IMR-90 (cell line): ENCODE measurements at regions not wholly inside any gene's neighbourhood (a gene's known extent, or its start where the extent isn't known, plus 50 kb on each side); places are given as distances from the start of the nearest gene placed in this dataset.

Source experiments
- ATAC-seq: fragments of 200-7000 bp; cut with Tn5 transposase; 2 replicates; pipeline ENCODE4 v1.9.1; 2020; ENCODE audit warnings: low read depth, mild to moderate bottlenecking, moderate library complexity
- BruUV-seq: library from RNA; stranded (reverse); fragments of 400-500 nt; replicated peaks from 2 replicates; lab custom pipeline; 2021; lab: Mats Ljungman, UMichigan
- CTCF ChIA-PET: fragments of 300-600 bp; formaldehyde crosslinking; extraction: SDS; loops from one replicate; lab custom pipeline; 2021; ENCODE audit warnings: antibody characterized with exemption; lab: Yijun Ruan, JAX
- POLR2A ChIA-PET: fragments of 300-600 bp; sonication (Branson Sonifier 250); formaldehyde crosslinking; loops from one replicate; lab custom pipeline; 2022; ENCODE audit warnings: antibody characterized with exemption; ENCODE audit not compliant: unreplicated experiment; lab: Charles Lee
- DNase-seq: peaks from one replicate; pipeline ENCODE4 v3.0.0; 2013
- H2AFZ ChIP-seq: replicated peaks from 2 replicates; pipeline ENCODE3; 2013; ENCODE audit warnings: low read length, mild to moderate bottlenecking; ENCODE audit not compliant: poor library complexity
- H2AK5ac ChIP-seq: 2 replicates; pipeline ENCODE4 v1.6.1; 2013; ENCODE audit warnings: low read depth, low read length, inconsistent platforms
- H2AK9ac ChIP-seq: replicated peaks from 2 replicates; pipeline ENCODE3; 2013; ENCODE audit warnings: mild to moderate bottlenecking, low read depth, low read length, moderate library complexity; ENCODE audit not compliant: poor library complexity
- H2BK120ac ChIP-seq: 2 replicates; pipeline ENCODE4 v1.6.1; 2013; ENCODE audit warnings: low read depth, low read length, inconsistent platforms
- H2BK15ac ChIP-seq: 3 replicates; pipeline ENCODE4 v1.6.1; 2013; ENCODE audit warnings: low read depth, low read length, inconsistent platforms
- H2BK20ac ChIP-seq: 2 replicates; pipeline ENCODE4 v1.6.1; 2013; ENCODE audit warnings: low read depth, mild to moderate bottlenecking, inconsistent platforms, low read length, moderate library complexity
- H2BK5ac ChIP-seq: 2 replicates; pipeline ENCODE4 v1.6.1; 2013; ENCODE audit warnings: mild to moderate bottlenecking, low read depth, low read length, inconsistent platforms; ENCODE audit not compliant: poor library complexity, severe bottlenecking
- H3K14ac ChIP-seq: replicated peaks from 2 replicates; pipeline ENCODE4 v1.6.1; 2013; ENCODE audit warnings: low read depth, low read length, inconsistent platforms
- H3K18ac ChIP-seq: 2 replicates; pipeline ENCODE4 v1.6.1; 2013; ENCODE audit warnings: low read depth, low read length, control low read depth
- H3K23ac ChIP-seq: 2 replicates; pipeline ENCODE4 v1.6.1; 2013; ENCODE audit warnings: low read depth, low read length, inconsistent platforms
- H3K27ac ChIP-seq: 2 replicates; pipeline ENCODE4 v1.5.1; 2013; ENCODE audit warnings: mild to moderate bottlenecking, control low read depth, low read length; ENCODE audit not compliant: insufficient read depth
- H3K27me3 ChIP-seq: 2 replicates; pipeline ENCODE4 v1.6.1; 2013; ENCODE audit warnings: low read length; ENCODE audit not compliant: control insufficient read depth, insufficient read depth
- H3K36me3 ChIP-seq: 2 replicates; pipeline ENCODE4 v1.6.1; 2013; ENCODE audit warnings: low read length, mixed read lengths; ENCODE audit not compliant: control insufficient read depth, insufficient read depth
- H3K4ac ChIP-seq: 2 replicates; pipeline ENCODE4 v1.6.1; 2013; ENCODE audit warnings: low read depth, low read length, inconsistent platforms
- H3K4me1 ChIP-seq: 2 replicates; pipeline ENCODE4 v1.6.1; 2013; ENCODE audit warnings: low read length, mixed read lengths; ENCODE audit not compliant: control insufficient read depth, insufficient read depth
- H3K4me2 ChIP-seq: 2 replicates; pipeline ENCODE4 v1.6.1; 2013; ENCODE audit warnings: low read depth, mild to moderate bottlenecking, control low read depth, low read length, moderate library complexity
- H3K4me3 ChIP-seq: 2 replicates; pipeline ENCODE4 v1.5.1; 2013; ENCODE audit warnings: low read depth, mild to moderate bottlenecking, control low read depth, low read length, moderate library complexity; ENCODE audit not compliant: insufficient read depth
- H3K56ac ChIP-seq: 2 replicates; pipeline ENCODE4 v1.6.1; 2013; ENCODE audit warnings: low read length, inconsistent platforms; ENCODE audit not compliant: insufficient read depth; ENCODE audit errors: extremely low read depth
- H3K79me1 ChIP-seq, 2 experiments: 2 replicates each; pipeline ENCODE4 v1.6.1; 2013; ENCODE audit warnings: low read length in 2 of 2, inconsistent platforms in 1 of 2, low read depth in 1 of 2
- H3K9ac ChIP-seq: 2 replicates; pipeline ENCODE4 v1.6.1; 2013; ENCODE audit warnings: low read depth, low read length, control low read depth
- H3K9me1 ChIP-seq: 2 replicates; pipeline ENCODE4 v1.6.1; 2013; ENCODE audit warnings: low read length, inconsistent platforms; ENCODE audit not compliant: insufficient read depth
- H3K9me3 ChIP-seq: 2 replicates; pipeline ENCODE4 v1.6.1; 2013; ENCODE audit warnings: low read length; ENCODE audit not compliant: control insufficient read depth, insufficient read depth
- H4K20me1 ChIP-seq: 2 replicates; pipeline ENCODE4 v1.6.1; 2013; ENCODE audit warnings: low read length, inconsistent platforms; ENCODE audit not compliant: insufficient read depth
- H4K5ac ChIP-seq: 2 replicates; pipeline ENCODE4 v1.6.1; 2013; ENCODE audit warnings: mild to moderate bottlenecking, low read depth, low read length, control low read depth
- H4K8ac ChIP-seq, 2 experiments: 2 replicates each; pipeline ENCODE4 v1.6.1; 2013; ENCODE audit warnings: low read depth in 2 of 2, low read length in 2 of 2, control low read depth in 1 of 2, inconsistent platforms in 1 of 2
- H4K91ac ChIP-seq: 2 replicates; pipeline ENCODE4 v1.6.1; 2013; ENCODE audit warnings: low read depth, low read length, inconsistent platforms; ENCODE audit not compliant: insufficient read depth
- CEBPB ChIP-seq: IDR thresholded peaks from 2 replicates; pipeline ENCODE4 v1.6.1; 2012; ENCODE audit warnings: low read depth, low read length, improper control_type of control experiment
- CHD1 ChIP-seq: IDR thresholded peaks from 2 replicates; pipeline ENCODE4 v1.6.1; 2012; ENCODE audit warnings: low read depth, low read length, improper control_type of control experiment
- FOS ChIP-seq: fragments of 150-350 bp; IDR thresholded peaks from 2 replicates; pipeline ENCODE4 v1.6.1; 2016; ENCODE audit warnings: low read depth, low read length
- MAFK ChIP-seq: IDR thresholded peaks from 2 replicates; pipeline ENCODE4 v1.6.1; 2012; ENCODE audit warnings: low read depth, low read length, improper control_type of control experiment
- MXI1 ChIP-seq: IDR thresholded peaks from 2 replicates; pipeline ENCODE4 v1.6.1; 2012; ENCODE audit warnings: low read depth, mild to moderate bottlenecking, low read length, moderate library complexity, borderline replicate concordance
- SMC3 ChIP-seq: fragments of 150-350 bp; IDR thresholded peaks from 2 replicates; pipeline ENCODE4 v1.6.1; 2016; ENCODE audit warnings: low read depth, mild to moderate bottlenecking, antibody characterized with exemption, low read length, moderate library complexity
- WGBS, 2 experiments: methylation state at CpG; one replicate each; pipeline versions ENCODE4 v1.1.5 to v1.1.7; 2013; ENCODE audit warnings: missing lambda C conversion rate in 2 of 2; ENCODE audit not compliant: insufficient read length in 1 of 2; ENCODE audit errors: extremely low coverage in 2 of 2; 5-methylcytosine and 5-hydroxymethylcytosine counted together
- dilution Hi-C: fragments of 300-500 bp; cut with HindIII; formaldehyde crosslinking; loops from one replicate; pipeline ENCODE4 v1.14.3; 2018; ENCODE audit warnings: low sequenced_read_pairs; ENCODE audit not compliant: unreplicated experiment
- in situ Hi-C: fragments of 300-500 bp; cut with MboI; formaldehyde crosslinking; loops from 3 replicates; pipeline ENCODE4 v1.14.3; 2019; ENCODE audit warnings: low sequenced_read_pairs, inconsistent platforms, mixed read lengths
- intact Hi-C: fragments of 100-400 bp; cut with micrococcal nuclease; formaldehyde crosslinking; loops from 2 replicates; pipeline ENCODE4 v1.10.0; 2022
- TF ChIP-seq, protein P1 (sequence below): conservative IDR thresholded peaks from 2 replicates; pipeline ENCODE4 v1.5.1; 2012; ENCODE audit warnings: mild to moderate bottlenecking, low read depth, low read length, improper control_type of control experiment
- TF ChIP-seq, protein P2 (sequence below): fragments of 150-350 bp; IDR thresholded peaks from 2 replicates; pipeline ENCODE4 v1.6.1; 2016; ENCODE audit warnings: low read depth, mild to moderate bottlenecking, low read length, moderate library complexity, borderline replicate concordance

GRCh38 chr9:89889865-89890264 lies 285.1 kb downstream of the GADD45G start:
- Histone ChIP-seq H2AK5ac (no peak overlapping the region), H3K18ac (no peak overlapping the region), H3K14ac (no peak overlapping the region), H3K23ac (no peak overlapping the region), H3K4me2 (no peak overlapping the region), H3K27ac (no peak overlapping the region), H4K5ac (no peak overlapping the region), H2BK20ac (no peak overlapping the region), H4K20me1 (no peaks in the 10 kb centered on the region), H3K9me3 (no peaks in the 10 kb centered on the region), H3K36me3 (no peaks in the 10 kb centered on the region), H3K9me1 (no peaks in the 10 kb centered on the region), H2BK5ac (no peak overlapping the region), H4K91ac (no peak overlapping the region), H3K4ac (no peak overlapping the region), H4K8ac (no peak overlapping the region), H3K56ac (no peak overlapping the region), H3K27me3 (no peaks in the 10 kb centered on the region; the same call in 1 of the 2 replicates), H3K4me3 (no peak overlapping the region), H3K79me1 (no peaks in the 10 kb centered on the region), H2BK120ac (no peak overlapping the region), H2AK9ac (no peak overlapping the region), H3K4me1 (no peaks in the 10 kb centered on the region), H2BK15ac (no peak overlapping the region), H2AFZ (no peak overlapping the region), H3K9ac (no peak overlapping the region)
- in situ Hi-C loops (no loop called here), intact Hi-C loops (no loop called here), dilution Hi-C loops (no loop called here)
- no TSS peak for BruUV-seq
- DNase-seq, result no peak
- POLR2A ChIA-PET, result no interaction called here
- no peak for ATAC-seq
- CTCF ChIA-PET, result no interaction called here
- WGBS, 2 experiments, result no CpG with 5 or more reads among the region's 5 CpGs
- TF ChIP-seq SMC3 (no peak), FOS (no peak), MXI1 (no peak), CHD1 (no peak), MAFK (no peak), CEBPB (no peak)
- TF ChIP-seq, protein P1, sequence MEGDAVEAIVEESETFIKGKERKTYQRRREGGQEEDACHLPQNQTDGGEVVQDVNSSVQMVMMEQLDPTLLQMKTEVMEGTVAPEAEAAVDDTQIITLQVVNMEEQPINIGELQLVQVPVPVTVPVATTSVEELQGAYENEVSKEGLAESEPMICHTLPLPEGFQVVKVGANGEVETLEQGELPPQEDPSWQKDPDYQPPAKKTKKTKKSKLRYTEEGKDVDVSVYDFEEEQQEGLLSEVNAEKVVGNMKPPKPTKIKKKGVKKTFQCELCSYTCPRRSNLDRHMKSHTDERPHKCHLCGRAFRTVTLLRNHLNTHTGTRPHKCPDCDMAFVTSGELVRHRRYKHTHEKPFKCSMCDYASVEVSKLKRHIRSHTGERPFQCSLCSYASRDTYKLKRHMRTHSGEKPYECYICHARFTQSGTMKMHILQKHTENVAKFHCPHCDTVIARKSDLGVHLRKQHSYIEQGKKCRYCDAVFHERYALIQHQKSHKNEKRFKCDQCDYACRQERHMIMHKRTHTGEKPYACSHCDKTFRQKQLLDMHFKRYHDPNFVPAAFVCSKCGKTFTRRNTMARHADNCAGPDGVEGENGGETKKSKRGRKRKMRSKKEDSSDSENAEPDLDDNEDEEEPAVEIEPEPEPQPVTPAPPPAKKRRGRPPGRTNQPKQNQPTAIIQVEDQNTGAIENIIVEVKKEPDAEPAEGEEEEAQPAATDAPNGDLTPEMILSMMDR, result no peak
- TF ChIP-seq, protein P2, sequence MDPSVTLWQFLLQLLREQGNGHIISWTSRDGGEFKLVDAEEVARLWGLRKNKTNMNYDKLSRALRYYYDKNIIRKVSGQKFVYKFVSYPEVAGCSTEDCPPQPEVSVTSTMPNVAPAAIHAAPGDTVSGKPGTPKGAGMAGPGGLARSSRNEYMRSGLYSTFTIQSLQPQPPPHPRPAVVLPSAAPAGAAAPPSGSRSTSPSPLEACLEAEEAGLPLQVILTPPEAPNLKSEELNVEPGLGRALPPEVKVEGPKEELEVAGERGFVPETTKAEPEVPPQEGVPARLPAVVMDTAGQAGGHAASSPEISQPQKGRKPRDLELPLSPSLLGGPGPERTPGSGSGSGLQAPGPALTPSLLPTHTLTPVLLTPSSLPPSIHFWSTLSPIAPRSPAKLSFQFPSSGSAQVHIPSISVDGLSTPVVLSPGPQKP, result no peak
